Neural crest cell (in vitro differentiated cells): ENCODE measurements at regions not wholly inside any gene's neighbourhood (a gene's known extent, or its start where the extent isn't known, plus 50 kb on each side); places are given as distances from the start of the nearest gene placed in this dataset.

Experiments used
- DNase-seq: peaks from one replicate; pipeline ENCODE4 v3.0.0; 2021; ENCODE audit warnings: low read depth, mixed read lengths, low spot score
- H3K27ac Mint-ChIP-seq: one replicate; pipeline ENCODE4 v1.8.0; 2021; ENCODE audit warnings: mild to moderate bottlenecking, mixed read lengths; ENCODE audit not compliant: unreplicated experiment
- H3K27me3 Mint-ChIP-seq: 2 replicates; pipeline ENCODE4 v1.8.0; 2021; ENCODE audit warnings: low read depth, mild to moderate bottlenecking, mixed read lengths
- H3K36me3 Mint-ChIP-seq: 2 replicates; pipeline ENCODE4 v1.8.0; 2021; ENCODE audit warnings: low read depth, mild to moderate bottlenecking, mixed read lengths
- H3K4me1 Mint-ChIP-seq: 2 replicates; pipeline ENCODE4 v1.8.0; 2021; ENCODE audit warnings: mixed read lengths
- H3K4me3 Mint-ChIP-seq: one replicate; pipeline ENCODE4 v1.8.0; 2021; ENCODE audit warnings: mild to moderate bottlenecking, mixed read lengths
- H3K9me3 Mint-ChIP-seq: 2 replicates; pipeline ENCODE4 v1.8.0; 2021; ENCODE audit warnings: mixed read lengths
- TF ChIP-seq, protein P1 (sequence below): fragments of 200-600 bp; sonication (generic); conservative IDR thresholded peaks from 2 replicates; pipeline ENCODE4 v1.5.0; 2021; ENCODE audit warnings: antibody characterized with exemption, mild to moderate bottlenecking

GRCh38 chr4:3348621-3349020 lies 55.8 kb downstream of the RGS12 start:
- H3K36me3 Mint-ChIP-seq, result peaks cover 6% of the 10 kb centered on the region
- H3K9me3 Mint-ChIP-seq, result no peaks in the 10 kb centered on the region
- TF ChIP-seq, protein P1, sequence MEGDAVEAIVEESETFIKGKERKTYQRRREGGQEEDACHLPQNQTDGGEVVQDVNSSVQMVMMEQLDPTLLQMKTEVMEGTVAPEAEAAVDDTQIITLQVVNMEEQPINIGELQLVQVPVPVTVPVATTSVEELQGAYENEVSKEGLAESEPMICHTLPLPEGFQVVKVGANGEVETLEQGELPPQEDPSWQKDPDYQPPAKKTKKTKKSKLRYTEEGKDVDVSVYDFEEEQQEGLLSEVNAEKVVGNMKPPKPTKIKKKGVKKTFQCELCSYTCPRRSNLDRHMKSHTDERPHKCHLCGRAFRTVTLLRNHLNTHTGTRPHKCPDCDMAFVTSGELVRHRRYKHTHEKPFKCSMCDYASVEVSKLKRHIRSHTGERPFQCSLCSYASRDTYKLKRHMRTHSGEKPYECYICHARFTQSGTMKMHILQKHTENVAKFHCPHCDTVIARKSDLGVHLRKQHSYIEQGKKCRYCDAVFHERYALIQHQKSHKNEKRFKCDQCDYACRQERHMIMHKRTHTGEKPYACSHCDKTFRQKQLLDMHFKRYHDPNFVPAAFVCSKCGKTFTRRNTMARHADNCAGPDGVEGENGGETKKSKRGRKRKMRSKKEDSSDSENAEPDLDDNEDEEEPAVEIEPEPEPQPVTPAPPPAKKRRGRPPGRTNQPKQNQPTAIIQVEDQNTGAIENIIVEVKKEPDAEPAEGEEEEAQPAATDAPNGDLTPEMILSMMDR, result no peak
- no peak for DNase-seq
- H3K4me3 Mint-ChIP-seq, result no peak overlapping the region
- H3K27me3 Mint-ChIP-seq, result no peaks in the 10 kb centered on the region
- H3K4me1 Mint-ChIP-seq, result peaks cover 28% of the 10 kb centered on the region
- H3K27ac Mint-ChIP-seq, result no peak overlapping the region

DNA sequence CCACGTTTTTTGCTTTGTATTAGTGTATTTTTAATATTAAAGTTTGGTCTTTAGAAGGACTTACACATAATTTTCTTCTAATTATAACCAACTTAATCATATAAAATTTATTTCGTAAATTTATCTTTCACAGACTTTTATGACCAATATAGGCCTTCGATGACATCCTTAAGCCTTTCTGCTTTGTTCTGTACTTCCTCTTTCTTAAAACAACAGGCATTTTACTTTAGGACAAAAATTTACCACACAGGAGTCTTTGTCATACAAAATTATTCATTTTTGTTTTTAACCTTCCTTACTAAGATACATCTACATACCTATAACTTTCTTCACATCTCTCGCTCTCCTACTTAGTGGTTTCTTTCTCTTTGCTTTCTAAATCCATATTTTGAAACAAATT lies 56.3 kb downstream of the RGS12 start:
- no peak for DNase-seq
- Mint-ChIP-seq H3K27me3 (no peaks in the 10 kb centered on the region), H3K9me3 (no peaks in the 10 kb centered on the region), H3K36me3 (peaks cover 6% of the 10 kb centered on the region), H3K4me3 (no peak overlapping the region), H3K27ac (no peak overlapping the region), H3K4me1 (peaks cover 28% of the 10 kb centered on the region)
- TF ChIP-seq, protein P1, result no peak

DNA sequence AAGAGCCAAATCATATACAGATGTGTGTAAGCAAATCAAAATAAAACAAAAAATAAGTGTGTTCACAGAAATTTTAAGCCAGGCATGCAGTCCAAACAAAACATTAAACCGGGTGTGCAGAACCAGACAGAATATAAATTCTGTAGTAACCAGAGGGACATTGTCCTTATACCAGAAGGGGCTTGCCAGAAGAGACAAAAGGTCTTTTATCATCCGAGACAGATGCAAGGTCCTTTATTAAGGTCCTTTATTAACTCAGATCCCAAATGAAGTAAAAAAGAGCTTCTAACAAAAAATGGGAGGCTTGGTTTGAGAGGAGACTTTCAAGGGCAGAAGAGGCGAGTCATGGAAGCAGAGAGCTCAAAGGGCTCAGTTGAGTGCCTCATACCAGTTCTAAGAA lies 59.2 kb downstream of the RGS12 start:
- H3K4me1 Mint-ChIP-seq, result peaks cover 24% of the 10 kb centered on the region
- no peaks in the 10 kb centered on the region for H3K27me3 Mint-ChIP-seq
- TF ChIP-seq, protein P1, result no peak
- H3K27ac Mint-ChIP-seq, result no peak overlapping the region
- DNase-seq, result peak; percentile 0
- peak overlapping the region; percentile 3 for H3K4me3 Mint-ChIP-seq
- peaks cover 3% of the 10 kb centered on the region for H3K9me3 Mint-ChIP-seq
- H3K36me3 Mint-ChIP-seq, result peaks cover 17% of the 10 kb centered on the region

DNA sequence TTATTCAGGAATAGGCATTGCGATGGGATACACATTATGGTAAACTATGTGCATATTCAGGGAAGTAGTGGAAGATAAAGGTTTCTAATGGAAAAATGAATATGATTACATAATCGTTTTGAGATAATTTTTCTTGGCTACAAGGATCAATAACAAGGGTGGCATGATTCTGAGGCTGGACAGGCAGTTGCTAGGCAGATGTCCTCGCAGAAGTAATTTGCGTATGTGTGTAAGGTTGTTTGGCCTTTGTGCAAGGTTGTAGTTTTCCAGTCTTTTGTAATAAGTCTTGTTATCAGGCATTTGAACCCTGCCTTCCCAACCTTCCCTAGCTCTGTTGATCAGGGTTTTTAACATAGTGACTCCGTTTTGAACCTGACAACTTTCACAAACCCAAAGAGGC lies 59.7 kb downstream of the RGS12 start:
- Mint-ChIP-seq H3K27ac (no peak overlapping the region), H3K9me3 (peaks cover 6% of the 10 kb centered on the region), H3K4me1 (peaks cover 24% of the 10 kb centered on the region), H3K27me3 (no peaks in the 10 kb centered on the region), H3K4me3 (no peak overlapping the region), H3K36me3 (peaks cover 22% of the 10 kb centered on the region)
- TF ChIP-seq, protein P1, result no peak
- DNase-seq, result peak; percentile 0

DNA sequence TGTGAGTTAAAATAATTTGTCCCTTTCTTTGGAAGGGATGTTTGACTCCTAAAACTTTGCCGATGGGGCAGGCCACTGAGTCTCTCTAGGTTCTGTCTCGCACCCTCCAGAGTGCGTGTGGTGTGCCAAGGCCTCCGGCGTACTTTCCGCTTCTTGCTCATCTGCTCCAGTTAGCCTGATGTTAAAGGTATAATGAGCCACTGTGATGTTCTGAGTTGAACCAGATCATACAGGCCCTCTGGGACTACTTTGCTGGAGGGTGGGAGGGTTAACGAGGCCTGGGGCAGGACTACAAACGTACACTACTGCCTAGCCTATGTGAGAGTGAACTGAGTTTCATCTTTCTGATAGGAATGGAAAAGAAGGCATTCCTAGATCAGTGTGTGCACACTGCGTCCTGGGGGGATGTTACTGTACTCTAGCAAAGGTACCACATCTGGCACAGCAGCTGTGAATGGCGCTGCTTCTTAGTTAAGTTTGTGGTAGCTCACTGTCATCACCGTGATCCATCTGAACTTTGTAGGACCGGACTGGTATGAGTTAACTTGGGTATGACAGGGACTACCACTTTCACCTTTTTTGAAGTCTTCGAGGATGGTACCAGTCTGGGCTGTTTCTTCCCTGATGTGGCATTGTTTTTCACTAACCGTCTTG lies 60.2 kb downstream of the RGS12 start:
- H3K36me3 Mint-ChIP-seq, result peaks cover 25% of the 10 kb centered on the region
- no peaks in the 10 kb centered on the region for H3K27me3 Mint-ChIP-seq
- H3K27ac Mint-ChIP-seq, result peak overlapping the region; percentile 52
- peaks cover 9% of the 10 kb centered on the region for H3K9me3 Mint-ChIP-seq
- H3K4me1 Mint-ChIP-seq, result peaks cover 24% of the 10 kb centered on the region
- H3K4me3 Mint-ChIP-seq, result no peak overlapping the region
- TF ChIP-seq, protein P1, result no peak
- peak; percentile 0 for DNase-seq
